GM12878 (cell line): ENCODE measurements at regions not wholly inside any gene's neighbourhood (a gene's known extent, or its start where the extent isn't known, plus 50 kb on each side); places are given as distances from the start of the nearest gene placed in this dataset.

Source experiments
- ATAC-seq: fragments of 200-7000 bp; cut with Tn5 transposase; 3 replicates; pipeline ENCODE4 v1.9.1; 2020; ENCODE audit warnings: mild to moderate bottlenecking, moderate library complexity
- BruUV-seq: library from RNA; stranded (reverse); fragments of 400-500 nt; replicated peaks from 2 replicates; lab custom pipeline; 2021; lab: Mats Ljungman, UMichigan
- CTCF ChIA-PET: fragments of 300-600 bp; sonication (Branson Sonifier 250); formaldehyde crosslinking; extraction: SDS; loops from one replicate; lab custom pipeline; 2021; ENCODE audit warnings: inconsistent platforms; lab: Yijun Ruan, JAX
- POLR2A ChIA-PET: fragments of 350-600 bp; formaldehyde crosslinking; extraction: SDS; loops from one replicate; lab custom pipeline; 2021; ENCODE audit warnings: inconsistent platforms; lab: Charles Lee
- RAD21 ChIA-PET: fragments of 300-600 bp; sonication (Branson Sonifier 250); formaldehyde crosslinking; loops from one replicate; lab custom pipeline; 2023; ENCODE audit warnings: antibody characterized with exemption; ENCODE audit not compliant: unreplicated experiment; lab: Charles Lee
- SMC1A ChIA-PET: fragments of 300-600 bp; sonication (Branson Sonifier 250); formaldehyde crosslinking; loops from one replicate; lab custom pipeline; 2023; ENCODE audit not compliant: unreplicated experiment, uncharacterized antibody; lab: Charles Lee
- DNase-seq: peaks from one replicate; pipeline ENCODE4 v3.0.0-alpha.2; 2011; ENCODE audit warnings: low read depth, low spot score
- FAIRE-seq: peaks from 3 replicates; lab custom pipeline; 2011; peaks lifted over from hg19 to GRCh38; lab: Jason Lieb, UNC
- H2AFZ ChIP-seq: 2 replicates; pipeline ENCODE4 v1.6.0; 2011; ENCODE audit warnings: low read depth, low read length, control low read depth; ENCODE audit not compliant: control insufficient read depth
- H3K27ac ChIP-seq: 2 replicates; pipeline ENCODE4 v1.5.1; 2011; ENCODE audit warnings: control low read depth; ENCODE audit not compliant: control insufficient read depth, insufficient read depth
- H3K27me3 ChIP-seq, 2 experiments: replicated peaks in 1 of 2; 2 replicates each; pipeline versions ENCODE4 v1.6.0 to v1.6.1; 2011; ENCODE audit warnings: low read length in 1 of 2; ENCODE audit not compliant: control insufficient read depth in 2 of 2, insufficient read depth in 2 of 2
- H3K36me3 ChIP-seq, 2 experiments: 2 replicates each; pipeline ENCODE4 v1.5.1; 2011; ENCODE audit warnings: low read length in 1 of 2; ENCODE audit not compliant: control insufficient read depth in 2 of 2, insufficient read depth in 2 of 2
- H3K4me1 ChIP-seq: 2 replicates; pipeline ENCODE4 v1.6.1; 2011; ENCODE audit warnings: mild to moderate bottlenecking, low read length, moderate library complexity, mixed read lengths; ENCODE audit not compliant: control insufficient read depth, insufficient read depth
- H3K4me2 ChIP-seq: 2 replicates; pipeline ENCODE4 v1.6.0; 2011; ENCODE audit warnings: control low read depth; ENCODE audit not compliant: control insufficient read depth, insufficient read depth
- H3K4me3 ChIP-seq: fragments of 200-600 bp; sonication (generic); 2 replicates; pipeline ENCODE4 v1.5.1; 2016
- H3K79me2 ChIP-seq: 2 replicates; pipeline ENCODE4 v1.6.0; 2011; ENCODE audit warnings: low read length; ENCODE audit not compliant: control insufficient read depth, insufficient read depth
- H3K9ac ChIP-seq: 2 replicates; pipeline ENCODE4 v1.8.0; 2011; ENCODE audit warnings: low read length, control low read depth, mixed read lengths; ENCODE audit not compliant: control insufficient read depth, insufficient read depth
- H3K9me3 ChIP-seq: replicated peaks from 3 replicates; pipeline ENCODE4 v1.5.1; 2011; ENCODE audit warnings: mild to moderate bottlenecking, low read length; ENCODE audit not compliant: control insufficient read depth, insufficient read depth
- H4K20me1 ChIP-seq: 2 replicates; pipeline ENCODE4 v1.6.0; 2011; ENCODE audit not compliant: control insufficient read depth, insufficient read depth
- ATF7 ChIP-seq: fragments of 450-650 bp; IDR thresholded peaks from 2 replicates; pipeline ENCODE4 v1.6.1; 2016; ENCODE audit warnings: low read depth, mild to moderate bottlenecking
- CEBPB ChIP-seq, 2 experiments: fragments of 150-350 bp in 1 of 2; IDR thresholded peaks; 2 replicates each; pipeline ENCODE4 v1.6.1; 2012 to 2014; ENCODE audit warnings: low read depth in 2 of 2, low read length in 2 of 2, borderline replicate concordance in 1 of 2, inconsistent platforms in 1 of 2
- EED ChIP-seq: sonication (generic); IDR thresholded peaks from 2 replicates; pipeline ENCODE4 v1.6.1; 2016; ENCODE audit warnings: antibody characterized with exemption, low read depth
- EP300 ChIP-seq, 2 experiments: fragments of 150-350 bp in 1 of 2; IDR thresholded peaks; 2 replicates each; pipeline ENCODE4 v1.6.1; 2011 to 2012; ENCODE audit warnings: low read depth in 2 of 2, low read length in 2 of 2, borderline replicate concordance in 1 of 2, improper control_type of control experiment in 1 of 2, inconsistent platforms in 1 of 2; ENCODE audit not compliant: control insufficient read depth in 1 of 2
- GABPA ChIP-seq: IDR thresholded peaks from 2 replicates; pipeline ENCODE4 v1.6.1; 2014; ENCODE audit warnings: antibody characterized with exemption, low read depth, mild to moderate bottlenecking, inconsistent platforms
- HSF1 ChIP-seq: fragments of 150-350 bp; IDR thresholded peaks from 2 replicates; pipeline ENCODE4 v1.6.1; 2014; ENCODE audit warnings: mild to moderate bottlenecking, low read depth, low read length
- MEF2A ChIP-seq: IDR thresholded peaks from 2 replicates; pipeline ENCODE4 v1.6.1; 2011; ENCODE audit warnings: low read depth, mild to moderate bottlenecking, low read length, moderate library complexity; ENCODE audit not compliant: insufficient read depth
- NRF1 ChIP-seq: conservative IDR thresholded peaks from 2 replicates; pipeline ENCODE4 v1.6.1; 2011; ENCODE audit warnings: mild to moderate bottlenecking, low read depth, low read length, improper control_type of control experiment
- PBX3 ChIP-seq: IDR thresholded peaks from 2 replicates; pipeline ENCODE4 v1.6.1; 2011; ENCODE audit warnings: mild to moderate bottlenecking, low read depth, low read length, moderate library complexity; ENCODE audit not compliant: insufficient replicate concordance
- SKIL ChIP-seq: fragments of 450-650 bp; IDR thresholded peaks from 2 replicates; pipeline ENCODE4 v1.6.1; 2017; ENCODE audit warnings: mild to moderate bottlenecking, low read depth, inconsistent platforms; ENCODE audit not compliant: poor library complexity, severe bottlenecking
- SUPT20H ChIP-seq: IDR thresholded peaks from 2 replicates; pipeline ENCODE4 v1.6.1; 2011; ENCODE audit warnings: low read depth, mild to moderate bottlenecking, low read length, moderate library complexity, borderline replicate concordance; ENCODE audit not compliant: control insufficient read depth
- SUZ12 ChIP-seq: fragments of 200-600 bp; sonication (generic); IDR thresholded peaks from one replicate; pipeline ENCODE4 v1.6.1; 2018; ENCODE audit warnings: antibody characterized with exemption, mild to moderate bottlenecking; ENCODE audit not compliant: unreplicated experiment
- USF2 ChIP-seq: IDR thresholded peaks from 2 replicates; pipeline ENCODE4 v1.6.1; 2011; ENCODE audit warnings: low read depth, low read length, improper control_type of control experiment, borderline replicate concordance
- WGBS: methylation state at CpG from one replicate; pipeline ENCODE4 v1.1.6; 2016; ENCODE audit warnings: low lambda C conversion rate; ENCODE audit not compliant: insufficient replicate concordance, insufficient coverage; ENCODE audit errors: missing lambda C conversion rate; 5-methylcytosine and 5-hydroxymethylcytosine counted together
- in situ Hi-C: fragments of 300-500 bp; cut with MboI; formaldehyde crosslinking; loops from 9 replicates; pipeline ENCODE4 v1.14.3; 2018; ENCODE audit warnings: mixed read lengths
- intact Hi-C: fragments of 100-400 bp; cut with micrococcal nuclease; formaldehyde crosslinking; loops from one replicate; pipeline ENCODE4 v1.14.2; 2022; ENCODE audit not compliant: unreplicated experiment

- TF ChIP-seq PBX3, result no peak
- TF ChIP-seq, all 136 proteins: peak for 0
These were observed 112.1 kb upstream of the FHL2 start (continued) for GRCh38 chr2:105510761-105511528.

- in situ Hi-C loops (no loop called here), intact Hi-C loops (no loop called here)
- ChIA-PET SMC1A (no interaction called here), RAD21 (no interaction called here), CTCF (interaction anchor here (1.5 kb wide), 1 partner anchor 160 kb away, joined by 3 read pairs; no protein-coding TSS in a partner anchor), POLR2A (no interaction called here)
- 16% methylated on average over 6 of the region's 6 CpGs for WGBS
- no peak overlapping the region for H3K27ac ChIP-seq
- H4K20me1 ChIP-seq, result no peaks in the 10 kb centered on the region
- H3K27me3 ChIP-seq, result 0 out of 4 replicates have a peak, but pooled peaks cover 0 to 5% of the 10 kb centered on the region in 2 experiments
- no peaks in the 10 kb centered on the region for H3K9me3 ChIP-seq
- H3K4me3 ChIP-seq, result no peak overlapping the region
- no peaks in the 10 kb centered on the region for H3K4me1 ChIP-seq
- no peak overlapping the region for H2AFZ ChIP-seq
- no TSS peak for BruUV-seq
- DNase-seq (no peak), ATAC-seq (no peak), FAIRE-seq (no peak)
- no peaks in the 10 kb centered on the region for H3K36me3 ChIP-seq
- no peaks in the 10 kb centered on the region for H3K79me2 ChIP-seq
- no peak overlapping the region for H3K4me2 ChIP-seq
- no peak overlapping the region for H3K9ac ChIP-seq
- TF ChIP-seq CEBPB (IDR thresholded peaks at IDR 0.05; ENCODE audit: borderline replicate concordance in 1 of 2, low read depth in 2 of 2, low read length in 2 of 2), result no peak
- no peak for TF ChIP-seq HSF1
- TF ChIP-seq NRF1, result no peak
- no peak for TF ChIP-seq USF2
- TF ChIP-seq EP300 (IDR thresholded peaks at IDR 0.05; ENCODE audit: borderline replicate concordance in 1 of 2, control insufficient read depth in 1 of 2, low read depth in 2 of 2, low read length in 2 of 2), result no peak
- no peak for TF ChIP-seq MEF2A
- TF ChIP-seq SUZ12, result no peak
- TF ChIP-seq ATF7, result no peak
- no peak for TF ChIP-seq EED
- no peak for TF ChIP-seq SUPT20H
- TF ChIP-seq GABPA, result no peak
- TF ChIP-seq SKIL, result no peak
These were observed 110.6 kb upstream of the FHL2 start for GRCh38 chr2:105509269-105510086.
